ENCODE measurements at regions not wholly inside any gene's neighbourhood (a gene's known extent, or its start where the extent isn't known, plus 50 kb on each side); places are given as distances from the start of the nearest gene placed in this dataset.

DNA sequence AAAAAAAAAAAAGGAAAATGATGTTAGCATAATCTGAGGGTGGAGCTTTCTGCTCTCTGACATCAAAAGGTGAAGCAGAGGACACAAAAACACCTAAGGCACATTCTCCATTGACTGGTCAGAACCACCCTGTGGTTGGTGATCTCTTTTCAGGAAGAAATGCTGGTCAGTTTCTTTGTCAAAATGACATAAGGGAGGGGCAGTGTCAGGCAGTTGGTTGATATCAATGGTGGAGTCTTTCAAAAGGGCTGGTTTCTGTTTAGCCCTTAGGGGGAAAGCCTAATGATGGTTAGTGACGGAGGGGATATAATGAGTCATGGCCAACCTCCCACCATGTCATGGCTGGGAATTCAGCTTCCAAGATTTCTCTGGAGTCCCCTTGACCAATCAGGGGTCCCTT, 185.9 kb upstream of the GBE1 start:
- TF ChIP-seq YY1 (IDR thresholded peaks at IDR 0.05; ENCODE audit: low read depth) = no peak
- TF ChIP-seq, protein P1, sequence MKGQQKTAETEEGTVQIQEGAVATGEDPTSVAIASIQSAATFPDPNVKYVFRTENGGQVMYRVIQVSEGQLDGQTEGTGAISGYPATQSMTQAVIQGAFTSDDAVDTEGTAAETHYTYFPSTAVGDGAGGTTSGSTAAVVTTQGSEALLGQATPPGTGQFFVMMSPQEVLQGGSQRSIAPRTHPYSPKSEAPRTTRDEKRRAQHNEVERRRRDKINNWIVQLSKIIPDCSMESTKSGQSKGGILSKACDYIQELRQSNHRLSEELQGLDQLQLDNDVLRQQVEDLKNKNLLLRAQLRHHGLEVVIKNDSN (IDR thresholded peaks at IDR 0.05) = no peak
- no peak for TF ChIP-seq EP300 (IDR thresholded peaks at IDR 0.05; ENCODE audit: borderline replicate concordance)
- TF ChIP-seq RAD21 (IDR thresholded peaks at IDR 0.05; ENCODE audit: low read depth) = no peak
